Spleen (tissue), 7 donors: ENCODE measurements at regions not wholly inside any gene's neighbourhood (a gene's known extent, or its start where the extent isn't known, plus 50 kb on each side); places are given as distances from the start of the nearest gene placed in this dataset.

Experiments
- POLR2A ChIP-seq, 3 donors: fragments of 450-650 bp; IDR thresholded peaks; one replicate each; pipeline ENCODE4 v1.5.1; 2017; ENCODE audit warnings: antibody characterized with exemption in 3 of 3, mild to moderate bottlenecking in 1 of 3
- POLR2AphosphoS5 ChIP-seq, 3 donors: sonication (generic); formaldehyde crosslinking; IDR thresholded peaks; one replicate each; pipeline ENCODE4 v1.5.1; 2017; ENCODE audit warnings: antibody characterized with exemption in 3 of 3
- TF ChIP-seq, protein P1 (sequence below), 11 experiments: fragments of 200-600 bp in 7 of 11; fragments of 450-650 bp in 4 of 11; sonication (generic) in 4 of 11; IDR thresholded peaks in 8 of 11; conservative IDR thresholded peaks in 3 of 11; 1 replicate in 7 of 11; 2 replicates in 4 of 11; pipeline versions ENCODE4 v1.4.0 to v1.8.0; 2016 to 2021; ENCODE audit warnings: antibody characterized with exemption in 11 of 11, inconsistent platforms in 4 of 11, mild to moderate bottlenecking in 1 of 11
- donor health status: DM: no; HTN: no; CAD: no; lungs with moderate emphysema.
- donor health status: DM: no; HTN: no; CAD: no.
- donor health status: DM: no; HTN: no; CAD: no.

DNA sequence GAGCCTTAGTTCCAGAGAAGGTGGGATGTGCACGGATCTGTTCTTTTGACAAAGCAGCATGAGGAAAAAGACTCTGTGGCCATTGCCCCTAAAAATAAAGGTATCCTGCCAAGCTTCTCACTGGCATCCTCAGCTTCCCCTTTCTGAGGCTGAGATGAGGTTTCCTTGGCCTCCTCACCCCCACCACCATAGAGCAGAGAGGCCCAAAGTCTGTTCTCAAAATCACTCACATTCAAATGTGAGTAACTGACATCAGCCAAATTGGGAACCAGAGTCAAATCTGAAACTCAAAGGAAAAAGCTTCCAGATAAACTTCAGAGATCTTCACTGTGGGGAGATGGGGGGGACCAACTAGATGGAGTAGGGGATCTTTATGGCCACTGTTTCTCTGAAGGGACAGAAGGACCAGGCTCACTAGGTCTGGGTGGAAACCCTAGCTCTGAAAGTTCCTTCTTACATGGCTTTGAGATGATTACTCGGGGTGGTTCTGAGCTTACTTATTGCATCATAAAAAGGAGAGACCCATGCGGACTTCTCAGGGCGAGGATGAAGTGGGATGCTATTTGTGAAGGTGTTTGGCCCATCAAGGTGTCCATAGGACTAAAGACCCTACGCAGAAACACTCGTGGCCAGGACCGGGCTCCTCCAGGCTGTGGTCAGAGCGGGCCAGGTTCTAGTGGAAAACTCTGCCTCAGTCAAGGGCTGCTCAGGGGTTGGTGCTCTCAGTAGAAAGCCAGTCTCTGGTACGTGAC is 61.5 kb upstream of the MEF2A start:
- TF ChIP-seq, protein P1, sequence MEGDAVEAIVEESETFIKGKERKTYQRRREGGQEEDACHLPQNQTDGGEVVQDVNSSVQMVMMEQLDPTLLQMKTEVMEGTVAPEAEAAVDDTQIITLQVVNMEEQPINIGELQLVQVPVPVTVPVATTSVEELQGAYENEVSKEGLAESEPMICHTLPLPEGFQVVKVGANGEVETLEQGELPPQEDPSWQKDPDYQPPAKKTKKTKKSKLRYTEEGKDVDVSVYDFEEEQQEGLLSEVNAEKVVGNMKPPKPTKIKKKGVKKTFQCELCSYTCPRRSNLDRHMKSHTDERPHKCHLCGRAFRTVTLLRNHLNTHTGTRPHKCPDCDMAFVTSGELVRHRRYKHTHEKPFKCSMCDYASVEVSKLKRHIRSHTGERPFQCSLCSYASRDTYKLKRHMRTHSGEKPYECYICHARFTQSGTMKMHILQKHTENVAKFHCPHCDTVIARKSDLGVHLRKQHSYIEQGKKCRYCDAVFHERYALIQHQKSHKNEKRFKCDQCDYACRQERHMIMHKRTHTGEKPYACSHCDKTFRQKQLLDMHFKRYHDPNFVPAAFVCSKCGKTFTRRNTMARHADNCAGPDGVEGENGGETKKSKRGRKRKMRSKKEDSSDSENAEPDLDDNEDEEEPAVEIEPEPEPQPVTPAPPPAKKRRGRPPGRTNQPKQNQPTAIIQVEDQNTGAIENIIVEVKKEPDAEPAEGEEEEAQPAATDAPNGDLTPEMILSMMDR (IDR thresholded peaks at IDR 0.05 in 8 of 11, conservative IDR thresholded peaks at IDR 0.05 in 3 of 11) = no peak
- TF ChIP-seq POLR2A (IDR thresholded peaks at IDR 0.05) (no peak), POLR2AphosphoS5 (IDR thresholded peaks at IDR 0.05) (no peak)
